Umbilical cord (tissue), 1 donor: ENCODE measurements at regions not wholly inside any gene's neighbourhood (a gene's known extent, or its start where the extent isn't known, plus 50 kb on each side); places are given as distances from the start of the nearest gene placed in this dataset.

Source experiments
- DNase-seq: peaks from one replicate; pipeline ENCODE4 v3.0.0-alpha.2; 2015; ENCODE audit warnings: low spot score

DNA sequence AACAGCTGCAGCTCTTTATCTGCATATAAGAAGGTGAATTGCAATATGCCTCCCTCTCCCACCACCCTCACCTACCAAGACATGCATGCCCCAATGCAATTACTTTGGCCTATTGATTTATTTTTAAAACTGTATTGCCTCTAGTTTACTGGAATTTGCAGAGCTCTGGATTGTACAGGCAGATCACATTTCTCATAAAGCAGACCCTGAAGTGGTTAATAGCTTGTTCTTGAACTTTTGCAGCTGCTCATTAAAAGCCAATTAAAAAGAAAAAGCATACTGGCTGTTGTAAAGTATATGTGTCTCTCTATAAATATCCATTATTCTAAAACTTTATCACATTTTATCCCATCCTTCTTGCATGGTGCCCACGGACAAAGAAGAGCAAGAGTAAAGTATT lies 221.5 kb upstream of the TOPAZ1 start:
- no peak for DNase-seq

GRCh38 chr3:44021651-44022594 lies 219.8 kb upstream of the TOPAZ1 start:
- DNase-seq, result no peak

- no peak for DNase-seq
Measured at GRCh38 chr3:44023961-44024593, 217.6 kb upstream of the TOPAZ1 start.

- DNase-seq, result no peak
Measured at GRCh38 chr3:44026220-44026865, 215.3 kb upstream of the TOPAZ1 start.

- no peak for DNase-seq
Measured at GRCh38 chr3:44029100-44029499, 212.6 kb upstream of the TOPAZ1 start.

GRCh38 chr3:44030285-44030684 lies 211.4 kb upstream of the TOPAZ1 start:
- DNase-seq, result no peak

- no peak for DNase-seq
Measured at GRCh38 chr3:44030687-44031305, 210.9 kb upstream of the TOPAZ1 start.

GRCh38 chr3:44031387-44032380 lies 210.0 kb upstream of the TOPAZ1 start:
- DNase-seq, result no peak

GRCh38 chr3:44032487-44032886 lies 209.2 kb upstream of the TOPAZ1 start:
- no peak for DNase-seq

DNA sequence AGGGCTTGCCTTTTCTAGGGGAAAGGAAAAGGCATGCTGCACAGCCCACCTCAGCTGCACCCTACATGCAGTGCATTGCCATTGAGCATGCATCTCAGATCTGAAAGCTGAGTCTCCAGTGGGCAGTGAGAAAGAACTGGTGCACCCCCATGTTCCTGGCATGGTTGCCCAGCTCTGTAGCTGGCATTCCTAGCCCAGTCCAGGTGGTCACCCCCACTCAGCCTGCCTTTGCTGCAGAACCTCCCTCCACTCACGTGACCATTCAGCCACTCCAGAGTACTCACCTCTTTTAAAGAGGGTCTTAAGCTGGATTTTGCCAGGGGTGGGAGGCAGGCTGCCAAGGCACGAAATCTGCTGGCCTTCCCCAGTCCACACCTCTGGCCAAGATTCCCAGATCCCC lies 208.6 kb upstream of the TOPAZ1 start:
- DNase-seq, result no peak

DNA sequence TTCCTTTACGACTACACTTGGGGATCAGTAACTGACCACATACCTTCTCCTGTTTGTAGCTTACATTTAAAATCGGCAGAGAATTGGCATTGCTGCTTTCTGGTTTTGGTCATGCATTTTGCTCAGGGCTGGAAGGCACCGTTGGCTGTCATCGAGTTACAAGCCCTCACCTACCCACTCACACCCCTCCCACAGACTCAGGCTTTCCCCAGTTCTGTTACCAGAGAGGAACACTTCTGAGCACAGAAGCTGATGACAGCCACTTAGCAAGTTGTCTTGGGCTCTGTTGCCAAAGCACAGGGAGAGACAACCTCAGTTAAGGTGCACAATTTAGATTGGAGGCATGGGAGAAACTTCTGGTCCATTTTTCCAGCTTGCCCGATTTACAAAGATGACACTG lies 204.8 kb upstream of the TOPAZ1 start:
- no peak for DNase-seq

DNA sequence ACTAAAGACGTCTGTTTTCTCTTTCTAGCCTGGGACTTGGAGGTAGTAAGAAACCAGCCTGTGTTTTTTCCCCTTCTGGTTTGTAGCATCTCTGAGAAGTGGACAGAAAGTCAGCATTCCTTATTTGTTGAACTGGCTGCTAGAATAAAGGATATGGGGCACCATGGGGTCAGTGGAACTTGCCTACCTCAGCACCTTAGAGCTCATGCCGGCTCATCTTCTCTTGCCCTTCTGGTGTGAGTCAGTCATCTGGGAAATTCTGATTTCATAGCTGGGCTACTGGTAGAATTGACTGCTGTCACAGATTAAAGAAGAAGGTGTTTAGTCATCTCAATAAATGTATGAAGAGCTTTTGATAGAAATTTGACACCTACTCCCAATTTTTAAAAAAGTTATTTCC lies 202.7 kb upstream of the TOPAZ1 start:
- DNase-seq, result no peak

DNA sequence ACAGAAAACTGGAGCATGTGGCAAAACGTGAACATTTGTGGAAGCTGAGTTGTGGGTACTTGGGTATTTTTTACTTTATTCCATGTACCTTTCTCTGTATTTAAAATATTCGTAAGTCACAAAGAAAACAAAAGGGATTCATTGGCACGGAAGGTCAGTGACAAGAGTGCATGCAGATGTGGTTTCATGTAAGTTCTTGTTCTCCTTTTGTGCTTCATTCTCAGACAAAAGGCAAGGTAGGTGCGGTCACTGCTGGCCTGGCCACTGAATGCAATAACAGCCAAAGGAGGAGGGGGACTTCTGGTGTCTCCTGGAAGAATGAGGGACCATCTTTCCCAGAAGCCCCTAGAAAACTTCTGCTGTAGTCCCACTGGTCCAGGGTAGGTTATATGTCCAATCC lies 200.0 kb upstream of the TOPAZ1 start:
- no peak for DNase-seq

DNA sequence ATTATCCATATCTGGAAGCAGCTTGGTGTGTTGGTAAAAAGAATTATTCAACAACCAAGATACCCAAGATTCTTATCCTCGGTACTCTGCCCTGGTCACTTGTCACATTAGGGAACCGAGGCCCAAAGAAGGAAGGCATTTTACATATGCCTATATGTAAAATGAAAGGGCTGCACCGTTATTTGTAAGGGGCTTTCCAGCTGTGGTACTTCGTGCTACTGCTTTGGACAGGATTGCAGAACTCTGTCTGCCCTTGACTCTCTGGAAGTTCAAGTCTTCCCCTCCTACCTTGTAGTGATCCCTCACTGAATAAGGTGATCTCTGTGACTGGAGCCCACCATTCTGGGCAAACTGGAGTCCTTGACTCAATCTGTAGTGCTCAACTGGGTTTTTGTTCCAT lies 198.9 kb upstream of the TOPAZ1 start:
- DNase-seq, result no peak

- no peak for DNase-seq
Measured at GRCh38 chr3:44045476-44046275, 196.0 kb upstream of the TOPAZ1 start.

DNA sequence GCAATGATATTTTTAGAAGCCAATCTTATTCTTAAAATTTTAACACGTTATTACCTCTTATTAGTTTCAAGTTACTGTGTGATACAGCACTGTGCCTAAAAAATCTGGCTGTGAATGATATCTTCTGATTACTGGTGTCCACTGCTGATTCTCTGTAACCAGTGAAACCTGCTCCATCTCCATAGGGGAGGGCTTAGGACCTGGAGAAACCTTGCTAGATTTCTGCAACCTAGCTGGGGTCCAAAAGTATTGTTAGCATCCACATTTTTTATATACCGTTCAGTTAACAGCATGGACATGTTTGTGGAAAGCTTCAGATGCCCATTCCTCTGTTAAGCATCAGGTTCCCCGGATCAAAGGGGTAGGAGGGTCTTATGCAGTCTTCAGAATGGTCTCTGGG lies 193.9 kb upstream of the TOPAZ1 start:
- no peak for DNase-seq

DNA sequence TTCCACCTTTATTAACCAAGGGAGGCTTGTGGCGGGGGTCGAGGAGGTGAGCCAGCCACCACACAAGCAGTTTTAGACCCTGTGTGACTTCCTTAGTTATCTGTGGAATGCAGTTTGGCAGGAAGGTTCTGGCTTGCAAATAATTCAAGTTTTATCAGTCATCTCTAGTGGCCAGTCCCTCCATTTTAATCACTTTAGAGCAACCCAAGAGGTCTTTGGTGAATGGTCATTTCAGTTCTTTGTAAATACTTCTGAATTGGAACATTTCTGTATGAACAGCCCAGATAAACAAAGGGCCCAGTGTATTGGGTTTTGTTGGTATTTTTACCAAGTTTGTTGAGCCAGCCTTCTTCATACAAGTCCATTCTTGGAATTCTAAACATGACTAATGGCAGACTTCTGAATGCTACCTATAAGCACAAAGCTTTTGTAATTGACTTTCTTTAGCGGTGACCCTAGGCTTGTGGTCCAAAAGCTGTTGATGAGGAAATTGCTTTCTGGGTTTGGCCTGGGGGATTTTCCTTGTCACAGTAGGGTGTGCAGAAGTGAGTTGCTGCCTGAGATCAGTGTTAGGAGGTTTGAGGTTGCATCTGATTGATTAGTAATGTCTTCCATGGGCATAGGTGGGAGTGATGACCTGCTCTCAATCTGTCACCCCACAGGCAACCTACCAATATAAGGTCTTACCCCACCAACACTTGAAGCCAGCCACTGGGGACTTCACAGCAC lies 193.3 kb upstream of the TOPAZ1 start:
- DNase-seq, result no peak

DNA sequence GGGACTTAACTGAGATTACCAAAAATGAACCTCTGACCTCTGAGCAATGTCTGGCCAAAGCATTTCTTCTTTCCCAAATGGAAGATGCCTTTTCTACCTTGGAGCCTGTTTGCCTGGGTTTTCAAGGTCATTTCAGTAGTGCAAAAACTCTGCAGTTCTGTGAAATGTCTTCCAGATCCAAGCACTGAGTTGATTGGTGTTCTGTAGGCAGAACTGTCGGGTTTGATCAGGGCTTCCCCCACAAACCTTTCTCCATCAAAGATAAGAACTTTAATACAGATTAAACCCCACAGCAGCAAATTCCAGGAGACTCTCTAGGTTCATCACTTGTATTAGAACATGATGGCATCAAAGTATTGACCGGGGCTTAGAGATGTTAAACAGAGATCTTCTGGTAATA lies 192.7 kb upstream of the TOPAZ1 start:
- no peak for DNase-seq

- DNase-seq, result no peak
Measured at GRCh38 chr3:44050101-44050500, 191.6 kb upstream of the TOPAZ1 start.
